H1 (cell line): ENCODE measurements at regions not wholly inside any gene's neighbourhood (a gene's known extent, or its start where the extent isn't known, plus 50 kb on each side); places are given as distances from the start of the nearest gene placed in this dataset.

ENCODE experiments used
- CTCF ChIA-PET: fragments of 300-600 bp; sonication (Branson Sonifier 250); formaldehyde crosslinking; loops from one replicate; lab custom pipeline; 2021; ENCODE audit not compliant: partially characterized antibody; lab: Charles Lee
- POLR2A ChIA-PET: fragments of 300-600 bp; sonication (Branson Sonifier 250); formaldehyde crosslinking; loops from one replicate; lab custom pipeline; 2021; ENCODE audit warnings: inconsistent platforms; ENCODE audit not compliant: partially characterized antibody; lab: Charles Lee
- DNase-seq, 2 experiments: peaks; one replicate each; pipeline versions ENCODE4 v3.0.0 to v3.0.0-alpha.2; 2010 to 2022; ENCODE audit warnings: low spot score in 2 of 2, low read depth in 1 of 2, mixed read lengths in 1 of 2
- FAIRE-seq: peaks from 2 replicates; lab custom pipeline; 2011; peaks lifted over from hg19 to GRCh38; lab: Jason Lieb, UNC
- H2AFZ ChIP-seq: 2 replicates; pipeline ENCODE4 v1.8.1; 2012; ENCODE audit warnings: low read length, inconsistent platforms
- H2AK5ac ChIP-seq: 2 replicates; pipeline ENCODE4 v1.6.1; 2013; ENCODE audit warnings: low read depth, low read length
- H2BK120ac ChIP-seq: replicated peaks from 2 replicates; pipeline ENCODE3; 2013; ENCODE audit warnings: low read depth, low read length, inconsistent platforms
- H2BK12ac ChIP-seq: 2 replicates; pipeline ENCODE4 v1.6.1; 2013; ENCODE audit warnings: low read depth, low read length
- H2BK15ac ChIP-seq: 2 replicates; pipeline ENCODE4 v1.6.1; 2013; ENCODE audit warnings: low read length
- H2BK20ac ChIP-seq: 2 replicates; pipeline ENCODE4 v1.6.1; 2013; ENCODE audit warnings: low read length
- H2BK5ac ChIP-seq: 2 replicates; pipeline ENCODE4 v1.6.1; 2013; ENCODE audit warnings: low read depth, low read length
- H3K14ac ChIP-seq: 2 replicates; pipeline ENCODE4 v1.6.1; 2013; ENCODE audit warnings: inconsistent platforms; ENCODE audit not compliant: insufficient read length
- H3K18ac ChIP-seq: 2 replicates; pipeline ENCODE4 v1.6.1; 2013; ENCODE audit warnings: low read length; ENCODE audit errors: extremely low read depth
- H3K23ac ChIP-seq: 2 replicates; pipeline ENCODE4 v1.6.1; 2013; ENCODE audit warnings: inconsistent platforms; ENCODE audit not compliant: insufficient read length
- H3K23me2 ChIP-seq: 2 replicates; pipeline ENCODE4 v1.6.1; 2013; ENCODE audit warnings: low read depth, low read length
- H3K27ac ChIP-seq: 2 replicates; pipeline ENCODE4 v1.6.1; 2011; ENCODE audit warnings: low read depth, low read length, inconsistent platforms
- H3K27me3 ChIP-seq, 4 experiments: replicated peaks in 1 of 4; 1 replicate in 1 of 4; 2 replicates in 3 of 4; pipeline versions ENCODE4 v1.6.1 to v1.8.1; 2011 to 2013; ENCODE audit warnings: low read length in 3 of 4, mild to moderate bottlenecking in 3 of 4, inconsistent platforms in 2 of 4, mixed read lengths in 2 of 4, moderate library complexity in 1 of 4; ENCODE audit not compliant: control insufficient read depth in 3 of 4, insufficient read depth in 3 of 4; ENCODE audit errors: extremely low read depth in 1 of 4
- H3K36me3 ChIP-seq, 4 experiments: 2 replicates each; pipeline versions ENCODE4 v1.6.1 to v1.8.1; 2011 to 2013; ENCODE audit warnings: mild to moderate bottlenecking in 4 of 4, low read length in 3 of 4, moderate library complexity in 2 of 4, control low read depth in 1 of 4, inconsistent platforms in 1 of 4; ENCODE audit not compliant: insufficient read depth in 4 of 4, control insufficient read depth in 2 of 4
- H3K4ac ChIP-seq: replicated peaks from 2 replicates; pipeline ENCODE3; 2013; ENCODE audit warnings: low read length, low read depth, mixed read lengths, inconsistent platforms; ENCODE audit not compliant: insufficient read length
- H3K4me1 ChIP-seq, 4 experiments: replicated peaks in 1 of 4; 1 replicate in 1 of 4; 2 replicates in 3 of 4; pipeline versions ENCODE4 v1.6.1 to v1.8.1; 2011 to 2013; ENCODE audit warnings: low read length in 3 of 4, inconsistent platforms in 2 of 4, mixed read lengths in 1 of 4; ENCODE audit not compliant: insufficient read depth in 4 of 4, control insufficient read depth in 3 of 4
- H3K4me2 ChIP-seq, 2 experiments: 2 replicates each; pipeline versions ENCODE4 v1.6.1 to v1.8.1; 2011 to 2013; ENCODE audit warnings: low read depth in 2 of 2, low read length in 2 of 2, control low read depth in 1 of 2, inconsistent platforms in 1 of 2, mild to moderate bottlenecking in 1 of 2; ENCODE audit not compliant: insufficient read depth in 1 of 2
- H3K4me3 ChIP-seq, 4 experiments: fragments of 200-600, 300-600 bp in 1 of 4; sonication (generic), shearing (Covaris generic), sonication (Bioruptor Twin) in 1 of 4; 2 replicates each; pipeline versions ENCODE4 v1.5.1 to v1.8.1; 2011 to 2016; ENCODE audit warnings: low read length in 4 of 4, low read depth in 3 of 4, control low read depth in 2 of 4, inconsistent platforms in 2 of 4, mild to moderate bottlenecking in 2 of 4, mixed read lengths in 1 of 4, moderate library complexity in 1 of 4; ENCODE audit not compliant: insufficient read depth in 2 of 4; ENCODE audit errors: extremely low read depth in 1 of 4
- H3K56ac ChIP-seq: replicated peaks from 2 replicates; pipeline ENCODE3; 2013; ENCODE audit warnings: low read depth, mild to moderate bottlenecking, mixed read lengths, low read length, inconsistent platforms; ENCODE audit not compliant: insufficient read length
- H3K79me1 ChIP-seq: 2 replicates; pipeline ENCODE4 v1.6.1; 2013; ENCODE audit warnings: low read depth, low read length, control low read depth
- H3K79me2 ChIP-seq, 2 experiments: 2 replicates each; pipeline versions ENCODE4 v1.6.1 to v1.8.1; 2012 to 2013; ENCODE audit warnings: low read length in 2 of 2, mild to moderate bottlenecking in 2 of 2, inconsistent platforms in 1 of 2; ENCODE audit not compliant: insufficient read depth in 2 of 2, control insufficient read depth in 1 of 2
- H3K9ac ChIP-seq, 4 experiments: replicated peaks in 1 of 4; 1 replicate in 1 of 4; 2 replicates in 3 of 4; pipeline versions ENCODE4 v1.6.1 to v1.8.1; 2011 to 2013; ENCODE audit warnings: low read depth in 3 of 4, low read length in 3 of 4, control low read depth in 2 of 4, mild to moderate bottlenecking in 2 of 4, moderate library complexity in 2 of 4, inconsistent platforms in 1 of 4; ENCODE audit errors: extremely low read depth in 1 of 4
- H3K9me3 ChIP-seq, 2 experiments: 2 replicates each; pipeline versions ENCODE4 v1.6.1 to v1.8.1; 2012 to 2013; ENCODE audit warnings: mild to moderate bottlenecking in 2 of 2, moderate library complexity in 2 of 2, control low read depth in 1 of 2, inconsistent platforms in 1 of 2, low read depth in 1 of 2, low read length in 1 of 2, mixed read lengths in 1 of 2; ENCODE audit not compliant: insufficient read depth in 2 of 2
- H4K20me1 ChIP-seq, 2 experiments: replicated peaks in 1 of 2; 2 replicates each; pipeline versions ENCODE3 to v1.8.1; 2011 to 2013; ENCODE audit warnings: inconsistent platforms in 2 of 2, low read length in 2 of 2, mild to moderate bottlenecking in 1 of 2; ENCODE audit not compliant: insufficient read depth in 2 of 2, control insufficient read depth in 1 of 2
- H4K5ac ChIP-seq: 2 replicates; pipeline ENCODE4 v1.6.1; 2013; ENCODE audit warnings: low read length, low read depth, mixed read lengths, inconsistent platforms; ENCODE audit not compliant: insufficient read length
- H4K8ac ChIP-seq: 2 replicates; pipeline ENCODE4 v1.8.0; 2013; ENCODE audit warnings: mild to moderate bottlenecking, moderate library complexity, low read length, inconsistent platforms; ENCODE audit not compliant: insufficient read depth; ENCODE audit errors: extremely low read depth
- H4K91ac ChIP-seq: replicated peaks from 2 replicates; pipeline ENCODE3; 2013; ENCODE audit warnings: low read length, mixed read lengths, inconsistent platforms; ENCODE audit not compliant: insufficient read length
- CEBPB ChIP-seq: IDR thresholded peaks from 2 replicates; pipeline ENCODE4 v1.6.1; 2012; ENCODE audit warnings: low read depth, low read length
- CHD1 ChIP-seq: IDR thresholded peaks from 2 replicates; pipeline ENCODE4 v1.6.1; 2012; ENCODE audit warnings: low read depth, low read length, improper control_type of control experiment
- CREB1 ChIP-seq: IDR thresholded peaks from 2 replicates; pipeline ENCODE4 v1.6.1; 2012; ENCODE audit warnings: inconsistent platforms
- CTBP2 ChIP-seq: IDR thresholded peaks from 2 replicates; pipeline ENCODE4 v1.7.0; 2011; ENCODE audit warnings: borderline replicate concordance, mild to moderate bottlenecking, moderate library complexity, mixed read lengths, low read length; ENCODE audit not compliant: insufficient read depth, insufficient read length
- GABPA ChIP-seq: IDR thresholded peaks from 2 replicates; pipeline ENCODE4 v1.6.1; 2011; ENCODE audit warnings: mild to moderate bottlenecking, low read length, moderate library complexity, borderline replicate concordance; ENCODE audit not compliant: insufficient read depth
- GTF2F1 ChIP-seq: IDR thresholded peaks from 2 replicates; pipeline ENCODE4 v1.6.1; 2012; ENCODE audit warnings: low read depth, low read length, improper control_type of control experiment, borderline replicate concordance
- NANOG ChIP-seq: IDR thresholded peaks from 2 replicates; pipeline ENCODE4 v1.6.1; 2011; ENCODE audit warnings: low read length, low read depth, mild to moderate bottlenecking, inconsistent platforms; ENCODE audit not compliant: insufficient read depth, poor library complexity, severe bottlenecking
- POU5F1 ChIP-seq: IDR thresholded peaks from 2 replicates; pipeline ENCODE4 v1.6.1; 2011; ENCODE audit warnings: low read depth, mild to moderate bottlenecking, low read length, moderate library complexity
- SIRT6 ChIP-seq: IDR thresholded peaks from one replicate; pipeline ENCODE4 v1.7.1; 2012; ENCODE audit warnings: low read length, inconsistent platforms
- TAF7 ChIP-seq: optimal IDR thresholded peaks from 2 replicates; pipeline ENCODE3; 2011; ENCODE audit warnings: low read depth, mild to moderate bottlenecking, inconsistent platforms, low read length, moderate library complexity, borderline replicate concordance
- TCF12 ChIP-seq: IDR thresholded peaks from 2 replicates; pipeline ENCODE4 v1.6.1; 2011; ENCODE audit warnings: low read depth, mild to moderate bottlenecking, low read length
- TEAD4 ChIP-seq: IDR thresholded peaks from 2 replicates; pipeline ENCODE4 v1.6.1; 2012; ENCODE audit warnings: low read depth, low read length, inconsistent platforms, mixed read lengths
- YY1 ChIP-seq: IDR thresholded peaks from 2 replicates; pipeline ENCODE4 v1.6.1; 2011; ENCODE audit warnings: low read depth, mild to moderate bottlenecking, low read length
- ZNF274 ChIP-seq: IDR thresholded peaks from 2 replicates; pipeline ENCODE4 v1.7.0; 2012; ENCODE audit warnings: low read length, borderline replicate concordance; ENCODE audit errors: extremely low read depth
- WGBS, 2 experiments: shearing (Covaris generic) in 1 of 2; methylation state at CpG; one replicate each; pipeline versions ENCODE4 v1.1.6 to v1.1.7; 2013 to 2015; ENCODE audit warnings: low lambda C conversion rate in 2 of 2, mixed read lengths in 2 of 2, inconsistent platforms in 1 of 2, low coverage in 1 of 2, missing lambda C conversion rate in 1 of 2; ENCODE audit not compliant: insufficient replicate concordance in 2 of 2, insufficient coverage in 1 of 2, insufficient read length in 1 of 2; ENCODE audit errors: extremely low coverage in 1 of 2, missing lambda C conversion rate in 1 of 2; 5-methylcytosine and 5-hydroxymethylcytosine counted together

- H3K56ac ChIP-seq = no peak overlapping the region
- no peak overlapping the region for H2AFZ ChIP-seq
- no peak overlapping the region for H4K8ac ChIP-seq
- no peak overlapping the region for H2BK120ac ChIP-seq
- no peaks in the 10 kb centered on the region for H3K4me1 ChIP-seq
- no peaks in the 10 kb centered on the region for H4K20me1 ChIP-seq
- no peaks in the 10 kb centered on the region for H3K9me3 ChIP-seq
- no peaks in the 10 kb centered on the region for H3K23me2 ChIP-seq
- no peak overlapping the region for H3K4me2 ChIP-seq
- CTCF ChIA-PET = no interaction called here
- 90% methylated on average over 10 of the region's 10 CpGs; no CpG with 5 or more reads in 1 of the 2 experiments for WGBS, 2 experiments
- H2BK15ac ChIP-seq = no peak overlapping the region
- H2BK12ac ChIP-seq = no peak overlapping the region
- no peak overlapping the region for H2BK5ac ChIP-seq
- H4K91ac ChIP-seq = no peak overlapping the region
- H3K4ac ChIP-seq = no peak overlapping the region
- no peak overlapping the region for H2AK5ac ChIP-seq
- H3K23ac ChIP-seq = no peak overlapping the region
- DNase-seq (no peak), FAIRE-seq (no peak)
- H2BK20ac ChIP-seq = no peak overlapping the region
- H3K27me3 ChIP-seq = no peaks in the 10 kb centered on the region
- no peak overlapping the region for H3K14ac ChIP-seq
- no peak overlapping the region for H4K5ac ChIP-seq
- H3K27ac ChIP-seq = no peak overlapping the region
- H3K79me2 ChIP-seq = no peaks in the 10 kb centered on the region
- H3K36me3 ChIP-seq = no peaks in the 10 kb centered on the region
- H3K4me3 ChIP-seq = no peak overlapping the region
- H3K9ac ChIP-seq = no peak overlapping the region
- POLR2A ChIA-PET = no interaction called here
- no peaks in the 10 kb centered on the region for H3K79me1 ChIP-seq
- no peak overlapping the region for H3K18ac ChIP-seq
- TF ChIP-seq YY1 (no peak), CHD1 (no peak), TAF7 (no peak), CTBP2 (no peak), TCF12 (no peak), CREB1 (no peak), CEBPB (no peak), TEAD4 (no peak), POU5F1 (no peak), SIRT6 (no peak), GABPA (no peak), ZNF274 (no peak), GTF2F1 (no peak), NANOG (no peak)
Observed at GRCh38 chr6:22886650-22887581, 317.6 kb downstream of the HDGFL1 start.
